ENCODE measurements at regions not wholly inside any gene's neighbourhood (a gene's known extent, or its start where the extent isn't known, plus 50 kb on each side); places are given as distances from the start of the nearest gene placed in this dataset.

GRCh38 chr9:106529616-106530015 is 333.4 kb upstream of the ZNF462 start:
- TF ChIP-seq CTCF (IDR thresholded peaks at IDR 0.05) (no peak), POLR2A (IDR thresholded peaks at IDR 0.05) (no peak)
